ENCODE measurements at regions not wholly inside any gene's neighbourhood (a gene's known extent, or its start where the extent isn't known, plus 50 kb on each side); places are given as distances from the start of the nearest gene placed in this dataset.

DNA sequence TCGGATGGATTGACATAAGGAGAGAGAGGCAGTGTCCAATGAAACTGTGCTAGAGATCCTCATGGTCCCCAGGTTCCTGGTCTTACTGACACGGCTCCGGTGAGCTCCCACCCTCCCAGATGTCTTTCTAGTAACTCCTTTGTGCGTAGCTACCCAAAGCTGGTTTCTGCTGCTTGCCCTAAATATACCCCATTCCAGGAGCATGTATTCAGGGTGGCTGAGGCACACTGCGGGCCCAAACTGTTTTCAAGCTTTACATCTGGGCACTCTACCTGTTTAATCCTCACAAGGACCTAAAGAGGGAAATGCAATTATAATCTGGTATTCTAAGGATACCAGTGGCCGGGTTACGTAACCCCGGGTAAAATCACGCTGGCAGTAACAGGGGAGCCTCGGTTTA lies 161.2 kb upstream of the NSMCE3 start:
- TF ChIP-seq, protein P1, sequence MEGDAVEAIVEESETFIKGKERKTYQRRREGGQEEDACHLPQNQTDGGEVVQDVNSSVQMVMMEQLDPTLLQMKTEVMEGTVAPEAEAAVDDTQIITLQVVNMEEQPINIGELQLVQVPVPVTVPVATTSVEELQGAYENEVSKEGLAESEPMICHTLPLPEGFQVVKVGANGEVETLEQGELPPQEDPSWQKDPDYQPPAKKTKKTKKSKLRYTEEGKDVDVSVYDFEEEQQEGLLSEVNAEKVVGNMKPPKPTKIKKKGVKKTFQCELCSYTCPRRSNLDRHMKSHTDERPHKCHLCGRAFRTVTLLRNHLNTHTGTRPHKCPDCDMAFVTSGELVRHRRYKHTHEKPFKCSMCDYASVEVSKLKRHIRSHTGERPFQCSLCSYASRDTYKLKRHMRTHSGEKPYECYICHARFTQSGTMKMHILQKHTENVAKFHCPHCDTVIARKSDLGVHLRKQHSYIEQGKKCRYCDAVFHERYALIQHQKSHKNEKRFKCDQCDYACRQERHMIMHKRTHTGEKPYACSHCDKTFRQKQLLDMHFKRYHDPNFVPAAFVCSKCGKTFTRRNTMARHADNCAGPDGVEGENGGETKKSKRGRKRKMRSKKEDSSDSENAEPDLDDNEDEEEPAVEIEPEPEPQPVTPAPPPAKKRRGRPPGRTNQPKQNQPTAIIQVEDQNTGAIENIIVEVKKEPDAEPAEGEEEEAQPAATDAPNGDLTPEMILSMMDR (IDR thresholded peaks at IDR 0.05; ENCODE audit: poor library complexity): no peak
- no peak for TF ChIP-seq EZH2 (IDR thresholded peaks at IDR 0.05; ENCODE audit: borderline replicate concordance)
- no peak for TF ChIP-seq EZH2phosphoT487 (IDR thresholded peaks at IDR 0.05; ENCODE audit: low read depth, severe bottlenecking, unreplicated experiment)
